BLaER1 (cell line): ENCODE measurements at regions not wholly inside any gene's neighbourhood (a gene's known extent, or its start where the extent isn't known, plus 50 kb on each side); places are given as distances from the start of the nearest gene placed in this dataset.
"Not testable (repeated sequence)": the region's sequence is repeated elsewhere in the genome, so short reads cannot be mapped to it uniquely, and the experiment has no call there.

ENCODE experiments used
- H3K27ac ChIP-seq: shearing (Covaris generic); formaldehyde crosslinking; 2 replicates; pipeline ENCODE4 v1.8.1; 2022
- H3K27me3 ChIP-seq: shearing (Covaris generic); formaldehyde crosslinking; 2 replicates; pipeline ENCODE4 v1.8.1; 2022
- H3K36me3 ChIP-seq: shearing (Covaris generic); formaldehyde crosslinking; 2 replicates; pipeline ENCODE4 v1.8.1; 2022
- H3K4me1 ChIP-seq: shearing (Covaris generic); formaldehyde crosslinking; 2 replicates; pipeline ENCODE4 v1.8.1; 2022
- H3K4me2 ChIP-seq: shearing (Covaris generic); formaldehyde crosslinking; 2 replicates; pipeline ENCODE4 v1.8.1; 2022
- H3K4me3 ChIP-seq: shearing (Covaris generic); formaldehyde crosslinking; 2 replicates; pipeline ENCODE4 v1.8.1; 2022
- H3K9ac ChIP-seq: shearing (Covaris generic); formaldehyde crosslinking; 2 replicates; pipeline ENCODE4 v1.8.1; 2022
- H3K9me3 ChIP-seq: shearing (Covaris generic); formaldehyde crosslinking; 2 replicates; pipeline ENCODE4 v1.8.1; 2022
- H4K20me1 ChIP-seq: shearing (Covaris generic); formaldehyde crosslinking; 2 replicates; pipeline ENCODE4 v1.8.1; 2022
- Cebpa-rat ChIP-seq: shearing (Covaris generic); IDR thresholded peaks from 2 replicates; pipeline ENCODE4 v1.8.1; 2022

- no peaks in the 10 kb centered on the region for H3K27me3 ChIP-seq
- H3K4me3 ChIP-seq, result no peak overlapping the region
- no peaks in the 10 kb centered on the region for H3K9me3 ChIP-seq
- no peak for TF ChIP-seq Cebpa-rat
- H4K20me1 ChIP-seq, result no peaks in the 10 kb centered on the region
- H3K9ac ChIP-seq, result no peak overlapping the region
- H3K36me3 ChIP-seq, result no peaks in the 10 kb centered on the region
- no peak overlapping the region for H3K4me2 ChIP-seq
- H3K27ac ChIP-seq, result no peak overlapping the region
- H3K4me1 ChIP-seq, result peaks cover 7% of the 10 kb centered on the region
These were observed 91.1 kb upstream of the ARRDC3 start for GRCh38 chr5:91474201-91474600.

- Histone ChIP-seq H3K4me3 (no peak overlapping the region), H3K9me3 (no peaks in the 10 kb centered on the region), H4K20me1 (no peaks in the 10 kb centered on the region), H3K9ac (no peak overlapping the region), H3K4me2 (no peak overlapping the region), H3K36me3 (no peaks in the 10 kb centered on the region), H3K27me3 (no peaks in the 10 kb centered on the region), H3K27ac (no peak overlapping the region), H3K4me1 (peaks cover 12% of the 10 kb centered on the region)
- no peak for TF ChIP-seq Cebpa-rat
These were observed 89.5 kb upstream of the ARRDC3 start for GRCh38 chr5:91472631-91473030.

GRCh38 chr5:91469517-91470165 is 86.5 kb upstream of the ARRDC3 start:
- Histone ChIP-seq H3K4me2 (peak overlapping the region; percentile 50), H3K36me3 (no peaks in the 10 kb centered on the region), H3K9ac (no peak overlapping the region), H4K20me1 (no peaks in the 10 kb centered on the region), H3K4me1 (peaks cover 12% of the 10 kb centered on the region), H3K27ac (no peak overlapping the region), H3K27me3 (no peaks in the 10 kb centered on the region), H3K9me3 (no peaks in the 10 kb centered on the region), H3K4me3 (no peak overlapping the region)
- TF ChIP-seq Cebpa-rat, result no peak

GRCh38 chr5:91468651-91469422 is 85.7 kb upstream of the ARRDC3 start:
- no peak overlapping the region for H3K9ac ChIP-seq
- H3K27me3 ChIP-seq, result no peaks in the 10 kb centered on the region
- peak overlapping the region; percentile 50 for H3K4me2 ChIP-seq
- H3K36me3 ChIP-seq, result no peaks in the 10 kb centered on the region
- no peak for TF ChIP-seq Cebpa-rat
- peaks cover 12% of the 10 kb centered on the region for H3K4me1 ChIP-seq
- no peak overlapping the region for H3K4me3 ChIP-seq
- no peak overlapping the region for H3K27ac ChIP-seq
- no peaks in the 10 kb centered on the region for H3K9me3 ChIP-seq
- no peaks in the 10 kb centered on the region for H4K20me1 ChIP-seq

GRCh38 chr5:91464886-91465646 is 81.9 kb upstream of the ARRDC3 start:
- H3K4me2 ChIP-seq, result no peak overlapping the region
- no peaks in the 10 kb centered on the region for H3K27me3 ChIP-seq
- no peaks in the 10 kb centered on the region for H3K36me3 ChIP-seq
- H3K9ac ChIP-seq, result no peak overlapping the region
- H3K4me1 ChIP-seq, result peaks cover 12% of the 10 kb centered on the region
- H4K20me1 ChIP-seq, result no peaks in the 10 kb centered on the region
- no peaks in the 10 kb centered on the region for H3K9me3 ChIP-seq
- no peak overlapping the region for H3K4me3 ChIP-seq
- H3K27ac ChIP-seq, result no peak overlapping the region
- no peak for TF ChIP-seq Cebpa-rat

GRCh38 chr5:91457681-91458058 is 74.6 kb upstream of the ARRDC3 start:
- H3K9ac ChIP-seq, result no peak overlapping the region
- H3K9me3 ChIP-seq, result no peaks in the 10 kb centered on the region
- H3K27ac ChIP-seq, result no peak overlapping the region
- H3K4me3 ChIP-seq, result no peak overlapping the region
- H3K36me3 ChIP-seq, result no peaks in the 10 kb centered on the region
- no peak overlapping the region for H3K4me2 ChIP-seq
- H4K20me1 ChIP-seq, result no peaks in the 10 kb centered on the region
- TF ChIP-seq Cebpa-rat, result no peak
- no peaks in the 10 kb centered on the region for H3K4me1 ChIP-seq
- no peaks in the 10 kb centered on the region for H3K27me3 ChIP-seq

GRCh38 chr5:91456928-91457680 is 74.0 kb upstream of the ARRDC3 start:
- H3K9ac ChIP-seq, result no peak overlapping the region
- no peak overlapping the region for H3K4me3 ChIP-seq
- H3K9me3 ChIP-seq, result no peaks in the 10 kb centered on the region
- no peaks in the 10 kb centered on the region for H4K20me1 ChIP-seq
- no peaks in the 10 kb centered on the region for H3K36me3 ChIP-seq
- H3K4me2 ChIP-seq, result no peak overlapping the region
- H3K27me3 ChIP-seq, result no peaks in the 10 kb centered on the region
- no peak overlapping the region for H3K27ac ChIP-seq
- no peak for TF ChIP-seq Cebpa-rat
- H3K4me1 ChIP-seq, result no peaks in the 10 kb centered on the region

- Histone ChIP-seq H3K27ac (no peak overlapping the region), H3K4me2 (no peak overlapping the region), H3K27me3 (no peaks in the 10 kb centered on the region), H3K4me1 (no peaks in the 10 kb centered on the region), H4K20me1 (no peaks in the 10 kb centered on the region), H3K4me3 (no peak overlapping the region), H3K9me3 (peaks cover 4% of the 10 kb centered on the region; the same call in 1 of the 2 replicates), H3K36me3 (no peaks in the 10 kb centered on the region), H3K9ac (no peak overlapping the region)
- no peak for TF ChIP-seq Cebpa-rat
These were observed 66.0 kb upstream of the ARRDC3 start for GRCh38 chr5:91449083-91449482.

- not testable (repeated sequence) for H3K4me1 ChIP-seq, H3K27me3 ChIP-seq, H3K4me2 ChIP-seq, H4K20me1 ChIP-seq, H3K4me3 ChIP-seq, H3K9ac ChIP-seq, H3K36me3 ChIP-seq, H3K9me3 ChIP-seq, H3K27ac ChIP-seq
These were observed 65.0 kb upstream of the ARRDC3 start for GRCh38 chr5:91448079-91448478.

GRCh38 chr5:91446880-91447279 is 63.8 kb upstream of the ARRDC3 start:
- H3K27me3 ChIP-seq, H3K4me3 ChIP-seq, H4K20me1 ChIP-seq, H3K36me3 ChIP-seq, H3K4me2 ChIP-seq, H3K9me3 ChIP-seq, H3K9ac ChIP-seq, H3K4me1 ChIP-seq, H3K27ac ChIP-seq: not testable (repeated sequence)
